ENCODE measurements at regions not wholly inside any gene's neighbourhood (a gene's known extent, or its start where the extent isn't known, plus 50 kb on each side); places are given as distances from the start of the nearest gene placed in this dataset.

- TF ChIP-seq CTCF (IDR thresholded peaks at IDR 0.05) (no peak), POLR2AphosphoS5 (IDR thresholded peaks at IDR 0.05) (no peak)
These were observed 165.9 kb upstream of the GSC start for GRCh38 chr14:94935706-94936300.
